Thyroid gland (tissue), 4 donors: ENCODE measurements at regions not wholly inside any gene's neighbourhood (a gene's known extent, or its start where the extent isn't known, plus 50 kb on each side); places are given as distances from the start of the nearest gene placed in this dataset.

Source experiments
- POLR2A ChIP-seq, 2 donors: fragments of 450-650 bp; IDR thresholded peaks; one replicate each; pipeline ENCODE4 v1.6.1; 2017; ENCODE audit warnings: antibody characterized with exemption in 2 of 2, mild to moderate bottlenecking in 2 of 2, moderate library complexity in 1 of 2
- TF ChIP-seq, protein P1 (sequence below), 6 experiments: fragments of 200-600 bp in 3 of 6; fragments of 450-650 bp in 3 of 6; sonication (generic) in 3 of 6; IDR thresholded peaks; one replicate each; pipeline ENCODE4 v1.5.1; 2016 to 2019; ENCODE audit warnings: antibody characterized with exemption in 6 of 6, mild to moderate bottlenecking in 2 of 6, inconsistent platforms in 1 of 6, moderate library complexity in 1 of 6

DNA sequence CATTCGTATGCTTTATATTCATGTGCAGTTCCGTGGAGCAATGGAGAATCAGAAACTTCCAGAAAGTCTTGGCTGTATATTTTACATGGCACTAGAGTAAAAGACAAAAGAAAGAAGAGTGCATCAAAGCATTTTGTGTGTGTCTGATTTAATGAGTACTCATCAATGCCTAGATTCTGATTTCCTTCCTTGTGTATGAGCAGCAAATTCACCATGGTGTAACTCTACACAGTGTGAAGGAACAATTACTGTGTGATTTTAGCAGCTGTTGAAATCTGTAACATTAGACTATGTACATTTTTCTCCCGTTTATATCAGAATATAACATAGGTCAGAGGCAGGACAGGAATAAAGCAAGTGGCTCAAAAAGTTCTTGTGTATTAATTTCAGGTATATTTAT lies 102.0 kb upstream of the TSC22D2 start:
- TF ChIP-seq, protein P1, sequence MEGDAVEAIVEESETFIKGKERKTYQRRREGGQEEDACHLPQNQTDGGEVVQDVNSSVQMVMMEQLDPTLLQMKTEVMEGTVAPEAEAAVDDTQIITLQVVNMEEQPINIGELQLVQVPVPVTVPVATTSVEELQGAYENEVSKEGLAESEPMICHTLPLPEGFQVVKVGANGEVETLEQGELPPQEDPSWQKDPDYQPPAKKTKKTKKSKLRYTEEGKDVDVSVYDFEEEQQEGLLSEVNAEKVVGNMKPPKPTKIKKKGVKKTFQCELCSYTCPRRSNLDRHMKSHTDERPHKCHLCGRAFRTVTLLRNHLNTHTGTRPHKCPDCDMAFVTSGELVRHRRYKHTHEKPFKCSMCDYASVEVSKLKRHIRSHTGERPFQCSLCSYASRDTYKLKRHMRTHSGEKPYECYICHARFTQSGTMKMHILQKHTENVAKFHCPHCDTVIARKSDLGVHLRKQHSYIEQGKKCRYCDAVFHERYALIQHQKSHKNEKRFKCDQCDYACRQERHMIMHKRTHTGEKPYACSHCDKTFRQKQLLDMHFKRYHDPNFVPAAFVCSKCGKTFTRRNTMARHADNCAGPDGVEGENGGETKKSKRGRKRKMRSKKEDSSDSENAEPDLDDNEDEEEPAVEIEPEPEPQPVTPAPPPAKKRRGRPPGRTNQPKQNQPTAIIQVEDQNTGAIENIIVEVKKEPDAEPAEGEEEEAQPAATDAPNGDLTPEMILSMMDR (IDR thresholded peaks at IDR 0.05): no peak
- no peak for TF ChIP-seq POLR2A (IDR thresholded peaks at IDR 0.05)
